GM23338 (cell line): ENCODE measurements at regions not wholly inside any gene's neighbourhood (a gene's known extent, or its start where the extent isn't known, plus 50 kb on each side); places are given as distances from the start of the nearest gene placed in this dataset.

ENCODE experiments used
- ATAC-seq: fragments of 200-7000 bp; cut with Tn5 transposase; 3 replicates; pipeline ENCODE4 v1.9.1; 2020
- DNase-seq: peaks from one replicate; pipeline ENCODE4 v3.0.0-alpha.2; 2015; ENCODE audit warnings: low spot score
- H2AFZ ChIP-seq: fragments of 200-600 bp; sonication (generic); 2 replicates; pipeline ENCODE4 v1.8.0; 2016; ENCODE audit warnings: antibody characterized with exemption, mild to moderate bottlenecking, moderate library complexity
- H3F3A ChIP-seq: fragments of 200-600 bp; sonication (generic); replicated peaks from 2 replicates; pipeline ENCODE4 v1.8.0; 2017; ENCODE audit warnings: antibody characterized with exemption, mixed run types, low read depth
- H3K27ac ChIP-seq: fragments of 200-600 bp; sonication (generic); 2 replicates; pipeline ENCODE4 v1.6.1; 2016; ENCODE audit warnings: low read depth
- H3K27me3 ChIP-seq: fragments of 200-600 bp; sonication (generic); 2 replicates; pipeline ENCODE4 v1.8.0; 2016; ENCODE audit warnings: mild to moderate bottlenecking, mixed run types, moderate library complexity; ENCODE audit not compliant: insufficient read depth
- H3K36me3 ChIP-seq: fragments of 200-600 bp; sonication (generic); 2 replicates; pipeline ENCODE4 v1.8.0; 2016; ENCODE audit warnings: mild to moderate bottlenecking; ENCODE audit not compliant: insufficient read depth
- H3K4me1 ChIP-seq: fragments of 200-600 bp; sonication (generic); 2 replicates; pipeline ENCODE4 v1.8.0; 2016; ENCODE audit warnings: mild to moderate bottlenecking, moderate library complexity; ENCODE audit not compliant: insufficient read depth
- H3K4me2 ChIP-seq: fragments of 200-600 bp; sonication (generic); 2 replicates; pipeline ENCODE4 v1.7.1; 2017; ENCODE audit warnings: mixed run types
- H3K4me3 ChIP-seq: fragments of 200-600 bp; sonication (generic); 2 replicates; pipeline ENCODE4 v1.6.1; 2016; ENCODE audit warnings: mixed run types
- H3K79me2 ChIP-seq: fragments of 200-600 bp; sonication (generic); replicated peaks from 2 replicates; pipeline ENCODE4 v1.8.0; 2017; ENCODE audit warnings: mild to moderate bottlenecking; ENCODE audit not compliant: insufficient read depth
- H3K9me2 ChIP-seq: fragments of 200-600 bp; sonication (generic); 2 replicates; pipeline ENCODE4 v1.8.0; 2017; ENCODE audit not compliant: insufficient read depth
- H4K20me1 ChIP-seq: fragments of 200-600 bp; sonication (generic); replicated peaks from 2 replicates; pipeline ENCODE4 v1.8.0; 2017; ENCODE audit warnings: mild to moderate bottlenecking; ENCODE audit not compliant: insufficient read depth
- H3K27ac Mint-ChIP-seq: 2 replicates; pipeline ENCODE4 v1.8.0; 2020; ENCODE audit warnings: inconsistent platforms, mild to moderate bottlenecking, moderate library complexity, mixed read lengths
- H3K27me3 Mint-ChIP-seq: 3 replicates; pipeline ENCODE4 v1.8.0; 2022; ENCODE audit warnings: low read depth, mild to moderate bottlenecking, moderate library complexity, mixed read lengths, inconsistent platforms; ENCODE audit not compliant: insufficient read depth, poor library complexity
- H3K36me3 Mint-ChIP-seq: 3 replicates; pipeline ENCODE4 v1.8.0; 2021; ENCODE audit warnings: low read depth, mild to moderate bottlenecking, inconsistent platforms, moderate library complexity, mixed read lengths
- H3K4me1 Mint-ChIP-seq: 3 replicates; pipeline ENCODE4 v1.8.0; 2020; ENCODE audit warnings: mild to moderate bottlenecking, inconsistent platforms, mixed read lengths
- H3K4me3 Mint-ChIP-seq: 3 replicates; pipeline ENCODE4 v1.8.0; 2021; ENCODE audit warnings: moderate library complexity, mild to moderate bottlenecking, inconsistent platforms, mixed read lengths
- H3K9me3 Mint-ChIP-seq: 3 replicates; pipeline ENCODE4 v1.8.0; 2020; ENCODE audit warnings: moderate library complexity, mild to moderate bottlenecking, inconsistent platforms, mixed read lengths
- CREB1 ChIP-seq: fragments of 250-450 bp; sonication (Bioruptor Pico); IDR thresholded peaks from 2 replicates; pipeline ENCODE4 v1.5.0; 2020; ENCODE audit warnings: low read depth, mild to moderate bottlenecking, moderate library complexity
- CTCF ChIP-seq, 2 experiments: fragments of 200-600 bp in 1 of 2; sonication (generic) in 1 of 2; conservative IDR thresholded peaks; 2 replicates each; pipeline versions ENCODE4 v1.5.1 to v1.6.1; 2016 to 2017; ENCODE audit warnings: antibody characterized with exemption in 2 of 2, low read depth in 2 of 2, mild to moderate bottlenecking in 2 of 2, moderate library complexity in 1 of 2
- ETS1 ChIP-seq: IDR thresholded peaks from 2 replicates; pipeline ENCODE4 v1.6.1; 2016; ENCODE audit warnings: antibody characterized with exemption
- EZH2 ChIP-seq: fragments of 200-600 bp; sonication (generic); IDR thresholded peaks from one replicate; pipeline ENCODE4 v1.8.0; 2017; ENCODE audit warnings: antibody characterized with exemption, mild to moderate bottlenecking, low read depth; ENCODE audit not compliant: unreplicated experiment
- EZH2phosphoT487 ChIP-seq: fragments of 200-600 bp; sonication (generic); IDR thresholded peaks from one replicate; pipeline ENCODE4 v1.8.1; 2018; ENCODE audit warnings: antibody characterized with exemption; ENCODE audit not compliant: unreplicated experiment
- JUNB ChIP-seq: IDR thresholded peaks from one replicate; pipeline ENCODE4 v1.6.1; 2016; ENCODE audit warnings: antibody characterized with exemption; ENCODE audit not compliant: unreplicated experiment
- NANOG ChIP-seq: IDR thresholded peaks from 2 replicates; pipeline ENCODE4 v1.6.1; 2016; ENCODE audit warnings: antibody characterized with exemption, borderline replicate concordance
- POLR2AphosphoS5 ChIP-seq: IDR thresholded peaks from 2 replicates; pipeline ENCODE4 v1.6.1; 2016; ENCODE audit warnings: antibody characterized with exemption, low read depth
- REST ChIP-seq: IDR thresholded peaks from one replicate; pipeline ENCODE4 v1.6.1; 2018; ENCODE audit warnings: antibody characterized with exemption; ENCODE audit not compliant: unreplicated experiment
- STAT1 ChIP-seq: IDR thresholded peaks from one replicate; pipeline ENCODE4 v1.6.1; 2016; ENCODE audit warnings: antibody characterized with exemption; ENCODE audit not compliant: unreplicated experiment
- ZNF114 ChIP-seq: fragments of 250-450 bp; sonication (Bioruptor Pico); IDR thresholded peaks from 2 replicates; pipeline ENCODE4 v1.5.0; 2020; ENCODE audit warnings: mild to moderate bottlenecking, moderate library complexity
- ZNF331 ChIP-seq: fragments of 250-450 bp; sonication (Bioruptor Pico); IDR thresholded peaks from 2 replicates; pipeline ENCODE4 v1.5.0; 2020; ENCODE audit warnings: low read depth, mild to moderate bottlenecking, moderate library complexity
- ZNF462 ChIP-seq: fragments of 250-450 bp; sonication (Bioruptor Pico); IDR thresholded peaks from 2 replicates; pipeline ENCODE4 v1.5.0; 2020; ENCODE audit warnings: mild to moderate bottlenecking, moderate library complexity

GRCh38 chr20:51265361-51265760 is 242.5 kb upstream of the KCNG1 start:
- no peaks in the 10 kb centered on the region for H3K79me2 ChIP-seq
- Mint-ChIP-seq H3K9me3 (peaks cover 45% of the 10 kb centered on the region), H3K36me3 (peaks cover 16% of the 10 kb centered on the region; the same call in 2 of the 3 replicates), H3K27ac (no peak overlapping the region), H3K4me3 (no peak overlapping the region), H3K27me3 (peaks cover 4% of the 10 kb centered on the region), H3K4me1 (peaks cover 9% of the 10 kb centered on the region; the same call in 2 of the 3 replicates)
- no peak overlapping the region for H3K27ac ChIP-seq
- no peak overlapping the region for H3K4me2 ChIP-seq
- H3K27me3 ChIP-seq, result no peaks in the 10 kb centered on the region
- H3K4me3 ChIP-seq, result no peak overlapping the region
- peaks cover 7% of the 10 kb centered on the region for H3K4me1 ChIP-seq
- 0 out of 2 replicates have a peak, but pooled peaks cover 3% of the 10 kb centered on the region for H3K9me2 ChIP-seq
- no peaks in the 10 kb centered on the region for H4K20me1 ChIP-seq
- H2AFZ ChIP-seq, result no peak overlapping the region
- DNase-seq (no peak), ATAC-seq (no peak)
- TF ChIP-seq ZNF462 (CRISPR knock-in tag) (no peak), ZNF331 (no peak), STAT1 (no peak), EZH2 (no peak), JUNB (no peak), EZH2phosphoT487 (no peak), NANOG (no peak), POLR2AphosphoS5 (no peak), CTCF (conservative IDR thresholded peaks at IDR 0.05; ENCODE audit: low read depth in 2 of 2) (no peak), REST (no peak), CREB1 (CRISPR knock-in tag) (no peak), ZNF114 (CRISPR knock-in tag) (no peak), ETS1 (no peak)
- no peaks in the 10 kb centered on the region for H3F3A ChIP-seq
- no peaks in the 10 kb centered on the region; the same call in 1 of the 2 replicates for H3K36me3 ChIP-seq
